HEK293 (cell line): ENCODE measurements at regions not wholly inside any gene's neighbourhood (a gene's known extent, or its start where the extent isn't known, plus 50 kb on each side); places are given as distances from the start of the nearest gene placed in this dataset.

Experiments used
- CTCF ChIA-PET: fragments of 350-600 bp; formaldehyde crosslinking; extraction: SDS; loops from one replicate; lab custom pipeline; 2021; ENCODE audit warnings: antibody characterized with exemption; lab: Yijun Ruan, JAX
- POLR2A ChIA-PET: fragments of 300-600 bp; formaldehyde crosslinking; extraction: SDS; loops from one replicate; lab custom pipeline; 2020; ENCODE audit warnings: antibody characterized with exemption, inconsistent platforms; lab: Yijun Ruan, JAX
- H3K27ac ChIP-seq: fragments of 200-500 bp; sonication (Bioruptor generic); 2 replicates; pipeline ENCODE4 v1.5.1; 2014; ENCODE audit warnings: low read depth, low read length, control low read depth, inconsistent platforms; ENCODE audit errors: extremely low read depth
- H3K36me3 ChIP-seq, 2 experiments: fragments of 200-500 bp in 1 of 2; sonication (Bioruptor generic) in 1 of 2; 1 replicate in 1 of 2; 2 replicates in 1 of 2; pipeline ENCODE4 v1.5.1; 2014 to 2017; ENCODE audit warnings: inconsistent platforms in 2 of 2, low read length in 2 of 2; ENCODE audit not compliant: control insufficient read depth in 2 of 2, insufficient read depth in 1 of 2
- H3K4me1 ChIP-seq: fragments of 200-500 bp; sonication (Bioruptor generic); 2 replicates; pipeline ENCODE4 v1.5.1; 2014; ENCODE audit warnings: mild to moderate bottlenecking, low read length, inconsistent platforms; ENCODE audit not compliant: control insufficient read depth, insufficient read depth
- H3K4me3 ChIP-seq: 2 replicates; pipeline ENCODE4 v1.5.1; 2011; ENCODE audit warnings: low read depth, mild to moderate bottlenecking, control low read depth, low read length, moderate library complexity
- H3K9me3 ChIP-seq: fragments of 200-500 bp; sonication (Bioruptor generic); 2 replicates; pipeline ENCODE4 v1.5.1; 2014; ENCODE audit warnings: low read depth, low read length, inconsistent platforms; ENCODE audit not compliant: control insufficient read depth, insufficient read depth
- HOXA7 ChIP-seq: sonication (generic); formaldehyde crosslinking; IDR thresholded peaks from 2 replicates; pipeline ENCODE4 v1.8.1; 2022; ENCODE audit warnings: missing genetic modification reagents, borderline replicate concordance
- HOXC10 ChIP-seq: sonication (generic); formaldehyde crosslinking; IDR thresholded peaks from 2 replicates; pipeline ENCODE4 v1.8.1; 2023; ENCODE audit warnings: mild to moderate bottlenecking, missing genetic modification reagents
- KLF10 ChIP-seq: fragments of 450-650 bp; IDR thresholded peaks from 2 replicates; pipeline ENCODE4 v1.5.1; 2018; ENCODE audit warnings: missing biosample characterization, mild to moderate bottlenecking, missing genetic modification characterization
- KLF7 ChIP-seq: fragments of 450-650 bp; formaldehyde crosslinking; IDR thresholded peaks from 2 replicates; pipeline ENCODE4 v1.5.1; 2016; ENCODE audit warnings: missing biosample characterization, missing genetic modification characterization, borderline replicate concordance
- OVOL3 ChIP-seq: fragments of 450-650 bp; formaldehyde crosslinking; IDR thresholded peaks from 2 replicates; pipeline ENCODE4 v1.5.1; 2016; ENCODE audit warnings: missing biosample characterization, missing genetic modification characterization
- PRDM2 ChIP-seq: fragments of 450-650 bp; formaldehyde crosslinking; IDR thresholded peaks from 2 replicates; pipeline ENCODE4 v1.5.1; 2016; ENCODE audit warnings: missing biosample characterization, missing genetic modification characterization, borderline replicate concordance
- PRDM6 ChIP-seq: fragments of 450-650 bp; formaldehyde crosslinking; IDR thresholded peaks from 2 replicates; pipeline ENCODE4 v1.5.1; 2017; ENCODE audit warnings: missing biosample characterization, missing genetic modification characterization
- SALL2 ChIP-seq: fragments of 450-650 bp; formaldehyde crosslinking; IDR thresholded peaks from 2 replicates; pipeline ENCODE4 v1.5.0; 2017; ENCODE audit warnings: missing biosample characterization, mild to moderate bottlenecking, missing genetic modification characterization, borderline replicate concordance
- WT1 ChIP-seq: fragments of 450-650 bp; formaldehyde crosslinking; IDR thresholded peaks from 2 replicates; pipeline ENCODE4 v1.5.1; 2016; ENCODE audit warnings: missing biosample characterization, missing genetic modification characterization
- YY1 ChIP-seq: fragments of 450-650 bp; formaldehyde crosslinking; IDR thresholded peaks from 2 replicates; pipeline ENCODE4 v1.5.1; 2018; ENCODE audit warnings: missing biosample characterization, missing genetic modification characterization
- ZBTB17 ChIP-seq: fragments of 450-650 bp; formaldehyde crosslinking; IDR thresholded peaks from 2 replicates; pipeline ENCODE4 v1.5.1; 2016; ENCODE audit warnings: missing biosample characterization, missing genetic modification characterization
- ZFP37 ChIP-seq: fragments of 450-650 bp; formaldehyde crosslinking; IDR thresholded peaks from 2 replicates; pipeline ENCODE4 v1.5.1; 2016; ENCODE audit warnings: missing biosample characterization, missing genetic modification characterization
- ZNF211 ChIP-seq: fragments of 450-650 bp; formaldehyde crosslinking; IDR thresholded peaks from 2 replicates; pipeline ENCODE4 v1.5.1; 2016; ENCODE audit warnings: low read depth, missing biosample characterization, missing genetic modification characterization
- ZNF280D ChIP-seq: fragments of 450-650 bp; formaldehyde crosslinking; IDR thresholded peaks from 2 replicates; pipeline ENCODE4 v1.5.1; 2016; ENCODE audit warnings: missing biosample characterization, missing genetic modification characterization
- ZNF362 ChIP-seq: fragments of 450-650 bp; formaldehyde crosslinking; IDR thresholded peaks from 2 replicates; pipeline ENCODE4 v1.5.1; 2016; ENCODE audit warnings: missing biosample characterization, missing genetic modification characterization
- ZNF366 ChIP-seq: fragments of 450-650 bp; formaldehyde crosslinking; conservative IDR thresholded peaks from 2 replicates; pipeline ENCODE4 v1.5.1; 2016; ENCODE audit warnings: missing biosample characterization, missing genetic modification characterization
- ZNF394 ChIP-seq: fragments of 450-650 bp; formaldehyde crosslinking; IDR thresholded peaks from 2 replicates; pipeline ENCODE4 v1.5.1; 2016; ENCODE audit warnings: missing biosample characterization, missing genetic modification characterization, mild to moderate bottlenecking, moderate library complexity, borderline replicate concordance
- ZNF548 ChIP-seq: fragments of 450-650 bp; formaldehyde crosslinking; IDR thresholded peaks from 2 replicates; pipeline ENCODE4 v1.5.1; 2016; ENCODE audit warnings: missing biosample characterization, missing genetic modification characterization

GRCh38 chr2:185633621-185634020 lies 105.0 kb upstream of the FSIP2 start (continued):
- no peak for TF ChIP-seq ZNF211
- no peak for TF ChIP-seq HOXA7 (CRISPR knock-in tag)
- TF ChIP-seq KLF7, result no peak
- TF ChIP-seq ZNF280D (tag by site-specific recombination), result no peak
- TF ChIP-seq PRDM6 (tag by site-specific recombination), result no peak
- TF ChIP-seq ZFP37 (tag by site-specific recombination), result no peak
- TF ChIP-seq, all 188 proteins: peak for 0

- Histone ChIP-seq H3K4me1 (no peaks in the 10 kb centered on the region), H3K36me3 (no peaks in the 10 kb centered on the region), H3K9me3 (no peaks in the 10 kb centered on the region), H3K4me3 (no peak overlapping the region), H3K27ac (no peak overlapping the region)
- ChIA-PET CTCF (interaction anchor here (0.9 kb wide), 1 partner anchor 9 kb away, joined by 3 read pairs; no protein-coding TSS in a partner anchor), POLR2A (no interaction called here)
- TF ChIP-seq ZNF362 (no peak), OVOL3 (tag by site-specific recombination) (no peak), KLF10 (tag by site-specific recombination) (no peak), PRDM2 (tag by site-specific recombination) (no peak), YY1 (tag by site-specific recombination) (no peak), ZNF394 (tag by site-specific recombination) (no peak), HOXC10 (CRISPR knock-in tag) (no peak), WT1 (tag by site-specific recombination) (no peak), ZNF366 (tag by site-specific recombination) (no peak), SALL2 (tag by site-specific recombination) (no peak), ZBTB17 (tag by site-specific recombination) (no peak), ZNF548 (tag by site-specific recombination) (no peak)
These were observed 99.8 kb upstream of the FSIP2 start for GRCh38 chr2:185638771-185639170.
